CD4-positive, alpha-beta T cell treated with Interleukin-1 beta for 1 hour (primary cell): ENCODE measurements at regions not wholly inside any gene's neighbourhood (a gene's known extent, or its start where the extent isn't known, plus 50 kb on each side); places are given as distances from the start of the nearest gene placed in this dataset.
"Not testable (repeated sequence)": the region's sequence is repeated elsewhere in the genome, so short reads cannot be mapped to it uniquely, and the experiment has no call there.

Experiments used
- DNase-seq, 2 donors: peaks; one replicate each; pipeline ENCODE4 v3.0.0-alpha.2; 2020 to 2022

GRCh38 chr5:57429513-57430120 is 53.0 kb downstream of the ACTBL2 start:
- no peak for DNase-seq

- not testable (repeated sequence) for DNase-seq
Observed at GRCh38 chr5:57429021-57429420, 53.6 kb downstream of the ACTBL2 start.

DNA sequence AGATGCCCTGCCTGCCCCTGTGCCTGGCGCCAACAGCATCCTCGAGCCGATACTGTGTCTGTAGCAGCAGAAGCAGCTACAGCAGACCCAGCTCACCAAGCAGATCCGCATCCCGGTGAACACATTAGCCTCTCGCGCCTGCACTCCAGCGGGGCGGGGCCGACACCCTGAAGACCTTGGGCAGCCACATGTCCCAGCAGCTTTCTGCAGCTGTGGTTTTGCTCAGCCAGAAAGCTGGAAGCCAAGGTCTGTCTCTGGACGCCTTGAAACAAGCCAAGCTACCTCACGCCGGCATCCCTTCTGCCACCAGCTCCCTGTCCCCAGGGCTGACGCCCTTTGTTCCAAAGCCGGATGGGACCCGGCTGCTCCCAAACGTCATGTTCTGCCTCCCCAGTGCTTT is 59.6 kb downstream of the ACTBL2 start:
- DNase-seq = no peak

GRCh38 chr5:57422341-57422740 is 60.3 kb downstream of the ACTBL2 start:
- DNase-seq = no peak

DNA sequence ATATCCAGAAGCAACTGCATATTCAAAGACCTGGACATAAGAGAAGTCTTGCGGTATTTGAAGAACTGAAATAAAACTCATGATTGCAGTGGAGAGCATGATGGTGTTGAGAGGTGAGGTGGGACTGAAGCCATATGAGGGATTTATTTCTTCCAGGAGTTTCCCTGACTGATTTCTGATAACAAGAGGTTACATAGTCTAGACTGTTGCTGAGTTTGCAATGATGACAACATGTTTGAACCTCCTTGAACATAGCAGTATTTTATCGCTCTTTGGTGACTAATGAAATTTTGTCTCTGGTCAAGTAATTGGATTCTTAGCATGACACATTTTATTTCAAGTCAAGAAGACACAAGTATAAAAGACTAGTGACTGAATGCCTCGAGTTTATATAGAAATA is 61.8 kb downstream of the ACTBL2 start:
- DNase-seq = no peak

DNA sequence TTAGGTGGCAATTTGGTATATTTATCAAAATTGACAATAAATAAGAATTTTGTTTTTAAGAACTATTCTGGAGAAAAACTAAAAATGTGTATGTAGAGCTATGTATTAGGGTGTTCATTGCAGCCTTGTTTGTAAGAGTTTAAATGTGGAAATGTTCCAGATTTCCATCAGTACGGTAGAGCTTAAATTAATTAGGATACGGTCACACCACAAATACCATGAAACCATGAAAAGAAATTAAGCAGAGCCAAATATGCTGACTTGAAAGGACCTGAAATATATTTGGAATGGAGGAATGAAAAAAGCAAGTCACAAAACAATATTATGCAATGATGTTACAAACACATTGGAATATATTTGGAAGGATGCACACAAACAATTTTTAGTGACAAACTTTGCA is 64.6 kb downstream of the ACTBL2 start:
- no peak for DNase-seq

DNA sequence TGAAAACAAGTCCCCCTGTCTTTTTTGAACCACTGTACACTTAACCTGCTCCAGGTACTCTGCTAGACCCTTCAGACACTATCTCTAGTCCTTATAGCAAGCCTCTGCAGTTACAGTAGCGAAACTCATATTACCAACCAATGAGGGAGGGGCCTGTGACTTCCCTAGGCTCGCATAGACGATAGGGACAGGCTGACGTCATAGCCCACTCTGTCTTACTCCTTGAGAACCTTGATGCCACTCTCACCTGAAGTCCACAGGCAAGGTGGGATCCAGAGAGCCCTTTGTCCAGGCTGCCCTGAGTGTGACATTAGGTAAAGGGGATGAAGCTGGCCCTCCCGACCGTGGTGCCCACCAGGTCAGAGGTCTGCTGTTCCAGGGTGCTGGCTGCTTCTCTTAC is 65.3 kb downstream of the ACTBL2 start:
- DNase-seq = no peak

GRCh38 chr5:57416278-57416994 is 66.2 kb downstream of the ACTBL2 start:
- DNase-seq = no peak

DNA sequence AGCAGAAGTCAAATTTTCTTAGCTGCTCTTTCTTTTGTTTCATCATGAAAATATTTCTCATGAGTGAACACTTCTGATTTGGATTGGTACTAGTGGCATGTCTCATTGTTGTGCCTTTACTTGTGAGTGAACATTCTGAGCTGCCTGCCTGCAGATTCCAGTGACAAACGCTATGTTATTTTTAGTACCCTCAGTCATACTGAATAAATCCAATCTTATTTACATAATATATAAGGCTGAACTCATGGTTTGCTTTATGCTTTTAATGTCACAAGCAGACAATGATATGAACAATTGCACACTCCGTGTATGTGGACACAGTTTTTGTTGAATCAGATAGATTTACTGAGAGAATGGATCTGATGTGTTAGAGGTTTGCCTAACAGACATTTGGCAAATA is 67.8 kb downstream of the ACTBL2 start:
- no peak for DNase-seq

GRCh38 chr5:57414191-57414590 is 68.4 kb downstream of the ACTBL2 start:
- DNase-seq = no peak

DNA sequence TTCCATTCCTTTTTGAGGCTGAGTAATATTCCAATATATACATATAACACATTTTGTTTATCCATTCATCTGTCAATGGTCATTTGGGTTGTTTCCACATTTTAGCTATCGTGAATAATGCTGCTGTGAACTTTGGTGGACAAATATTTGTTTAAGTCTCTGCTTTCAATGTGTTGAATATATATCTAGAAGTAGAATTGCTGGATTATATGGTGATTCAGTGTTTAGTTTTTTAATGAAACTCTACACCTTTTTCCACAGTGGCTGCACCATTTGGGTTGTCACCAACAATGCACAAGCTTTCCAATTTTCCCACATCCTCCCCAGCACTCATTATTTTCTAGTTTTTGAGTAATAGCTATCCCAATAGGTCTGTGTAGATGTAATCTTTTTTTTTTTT is 69.5 kb downstream of the ACTBL2 start:
- no peak for DNase-seq

DNA sequence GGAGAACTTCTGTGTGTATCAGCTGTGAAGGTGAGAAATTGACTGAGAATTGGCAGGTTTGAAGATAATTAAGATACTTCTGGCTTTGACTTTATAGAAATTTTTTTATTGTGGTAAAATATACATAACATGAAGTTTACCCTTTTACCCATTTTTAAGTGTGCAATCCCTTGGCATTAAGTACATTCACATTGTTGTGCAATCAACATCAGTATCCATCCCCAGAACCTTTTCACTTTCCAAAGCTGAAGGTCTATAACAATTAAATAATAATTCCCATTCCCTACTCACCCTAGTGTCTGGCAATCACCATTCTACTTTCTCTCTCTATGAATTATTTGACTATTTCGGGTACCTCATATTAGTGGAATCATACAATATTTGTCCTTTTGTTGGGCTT is 69.9 kb downstream of the ACTBL2 start:
- DNase-seq = no peak

DNA sequence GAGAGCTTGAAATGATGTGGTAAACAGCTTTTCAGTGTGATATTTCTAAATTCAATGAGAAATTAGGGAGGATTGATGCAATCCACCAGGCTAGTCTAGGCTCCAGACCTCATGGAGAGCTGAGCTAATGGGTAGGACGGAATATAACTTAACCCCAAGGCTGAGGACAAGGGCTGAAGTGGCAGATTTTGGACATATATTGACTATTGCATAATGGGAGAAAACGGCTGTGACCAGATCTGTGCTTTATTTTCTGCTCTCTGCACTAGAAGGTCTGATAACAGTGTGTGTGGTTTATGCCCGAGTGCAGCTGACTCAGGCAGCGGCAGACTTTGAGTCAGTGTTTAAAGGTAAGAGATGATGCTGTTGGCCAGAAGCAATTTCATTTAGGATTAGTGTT is 70.6 kb downstream of the ACTBL2 start:
- DNase-seq = no peak

- no peak for DNase-seq
Observed at GRCh38 chr5:57410374-57411320, 72.0 kb downstream of the ACTBL2 start.

DNA sequence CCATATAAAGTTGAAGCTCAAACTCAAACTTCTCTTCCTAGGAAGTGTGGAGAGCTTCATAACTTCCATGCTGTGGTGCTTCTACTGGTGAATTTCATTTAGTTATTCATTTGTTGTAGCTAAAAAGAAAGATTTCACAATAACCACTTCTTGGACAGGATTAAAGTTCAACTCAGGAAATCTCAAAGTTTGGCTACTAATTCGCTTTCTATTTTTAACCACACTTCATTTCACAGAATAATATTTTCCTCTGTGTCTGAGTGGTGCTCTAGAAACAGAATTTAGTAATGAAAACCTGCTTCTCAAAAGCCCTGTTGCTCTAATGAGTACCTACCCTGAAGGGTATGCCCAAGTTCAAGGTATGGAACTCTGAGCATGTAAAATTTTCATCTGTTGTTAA is 73.9 kb downstream of the ACTBL2 start:
- DNase-seq = no peak

DNA sequence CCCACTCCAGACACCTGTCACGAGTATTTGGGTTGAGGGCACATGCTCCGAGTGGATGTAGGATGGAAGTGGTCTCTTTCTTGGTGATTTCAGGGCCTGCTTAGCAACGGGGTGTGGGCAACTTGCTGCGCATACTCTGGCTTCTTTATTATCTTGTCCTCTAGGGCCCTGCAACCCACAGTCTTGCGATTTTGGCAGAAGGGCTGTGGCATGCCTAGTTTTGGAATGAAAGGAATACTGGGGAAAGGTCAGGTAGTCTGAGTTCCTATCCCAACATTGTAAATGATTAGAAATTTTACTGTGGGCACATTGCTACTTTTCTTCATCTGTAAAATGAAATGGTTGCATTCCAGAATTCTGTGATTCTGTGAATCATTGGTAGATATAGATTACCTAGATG is 74.3 kb downstream of the ACTBL2 start:
- DNase-seq = no peak

GRCh38 chr5:57407391-57407790 is 75.2 kb downstream of the ACTBL2 start:
- no peak for DNase-seq

DNA sequence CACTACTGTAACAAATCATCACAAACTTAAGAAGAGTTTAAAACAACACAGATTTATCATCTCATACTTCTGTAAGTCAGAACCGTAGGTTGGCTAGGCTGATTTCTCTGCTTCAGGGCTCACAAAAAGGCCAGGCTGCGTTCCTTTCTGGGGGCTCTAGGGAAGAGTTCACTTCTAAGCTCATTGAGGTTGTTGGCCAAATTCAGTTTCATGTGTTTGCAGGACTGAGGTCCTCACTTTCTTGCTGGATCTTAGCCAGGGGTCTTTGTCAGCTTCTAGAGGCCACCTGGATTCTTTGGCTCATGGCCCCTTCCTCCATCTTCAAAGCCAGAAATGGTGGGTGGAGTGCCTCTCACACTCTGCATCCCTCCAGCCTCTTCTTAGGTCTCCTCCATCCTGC is 76.0 kb downstream of the ACTBL2 start:
- no peak for DNase-seq

DNA sequence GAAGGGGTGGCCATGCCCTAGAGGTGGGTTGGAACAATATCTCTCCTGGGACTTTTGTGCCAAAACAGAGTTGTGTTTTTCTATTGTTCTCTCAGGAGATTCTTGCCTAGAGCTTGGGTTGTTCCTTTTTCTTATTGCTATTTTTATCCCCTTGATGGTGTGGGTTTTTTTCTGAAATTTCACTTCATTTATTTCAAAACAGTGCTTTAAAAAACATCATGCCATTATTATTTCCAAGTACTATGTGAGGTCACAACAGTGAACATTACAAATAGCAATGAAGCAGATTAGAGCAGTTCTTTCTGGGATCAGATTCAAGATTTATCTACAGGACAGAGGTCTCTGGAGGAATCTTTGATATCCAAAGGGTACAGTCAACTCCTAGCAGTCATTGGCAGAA is 76.6 kb downstream of the ACTBL2 start:
- DNase-seq = no peak

GRCh38 chr5:57402761-57403160 is 79.8 kb downstream of the ACTBL2 start:
- DNase-seq = no peak

DNA sequence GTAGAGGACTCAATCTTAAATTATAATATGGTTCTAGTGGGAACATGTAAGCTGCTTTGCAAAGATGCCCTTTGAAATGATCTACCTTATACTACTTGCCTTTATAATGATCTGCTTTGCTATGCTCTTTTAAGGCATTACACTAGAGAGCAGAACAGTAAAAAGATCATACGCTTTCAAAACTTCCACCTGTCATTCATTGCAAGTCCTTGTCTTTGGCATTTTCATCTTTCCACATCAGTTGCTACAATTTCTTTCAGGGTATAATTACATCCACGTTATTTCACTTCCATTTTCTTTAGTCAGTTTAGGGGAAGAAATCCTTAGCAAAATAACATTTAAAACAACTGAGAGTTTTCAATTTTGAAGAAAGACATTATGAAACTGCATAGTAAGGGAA is 80.3 kb downstream of the ACTBL2 start:
- DNase-seq = no peak

DNA sequence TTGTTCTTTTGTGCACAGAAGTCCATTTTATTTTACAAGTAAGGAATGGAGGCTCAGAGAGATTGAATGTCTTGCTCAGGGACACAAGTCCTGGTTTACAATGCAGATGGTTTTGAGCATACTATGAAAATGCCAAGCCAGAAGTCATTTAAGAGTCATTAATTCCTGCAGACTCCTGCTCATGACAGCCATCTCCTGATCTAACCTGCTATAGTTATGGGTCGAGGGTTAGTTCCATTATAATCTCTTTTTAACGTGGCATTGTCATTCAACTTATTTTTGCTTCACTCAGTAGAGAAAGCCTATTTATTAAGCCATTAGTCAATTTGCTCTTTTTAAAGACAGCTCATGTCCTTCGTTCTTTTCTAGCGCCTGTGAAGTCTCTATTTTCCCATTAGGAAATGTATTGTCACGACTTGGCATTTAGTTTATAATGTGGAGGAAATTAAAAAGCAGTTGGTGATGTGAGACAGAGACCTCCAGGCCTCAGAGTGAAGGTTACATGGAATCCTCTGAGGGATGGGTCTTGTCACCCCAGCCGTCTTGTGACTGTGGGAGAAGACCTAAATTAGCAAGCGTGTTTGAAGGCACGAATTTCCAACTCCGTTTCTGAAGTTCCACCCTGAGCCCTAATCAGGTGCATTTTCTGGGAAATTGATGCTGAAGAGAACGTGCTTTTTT is 84.1 kb downstream of the ACTBL2 start:
- DNase-seq = no peak

GRCh38 chr5:57396701-57397100 is 85.9 kb downstream of the ACTBL2 start:
- DNase-seq = no peak
